WTC11 (cell line): ENCODE measurements at regions not wholly inside any gene's neighbourhood (a gene's known extent, or its start where the extent isn't known, plus 50 kb on each side); places are given as distances from the start of the nearest gene placed in this dataset.
A peak's percentile ranks its signal among the peaks of the same experiment; 100 is the strongest.

ENCODE experiments used
- ATAC-seq: fragments of 200-7000 bp; cut with Tn5 transposase; 2 replicates; pipeline ENCODE4 v1.10.0; 2021; ENCODE audit warnings: mild to moderate bottlenecking, moderate library complexity
- CTCF ChIA-PET: fragments of 300-600 bp; sonication (Branson Sonifier 250); formaldehyde crosslinking; loops from one replicate; lab custom pipeline; 2021; ENCODE audit warnings: antibody characterized with exemption; lab: Charles Lee
- POLR2A ChIA-PET: fragments of 350-600 bp; sonication (Branson Sonifier 250); formaldehyde crosslinking; loops from one replicate; lab custom pipeline; 2021; ENCODE audit warnings: antibody characterized with exemption; lab: Charles Lee
- DNase-seq: peaks from one replicate; pipeline ENCODE4 v3.0.0; 2021; ENCODE audit warnings: low spot score
- H3K27ac Mint-ChIP-seq: 2 replicates; pipeline ENCODE4 v1.8.0; 2021; ENCODE audit warnings: mixed read lengths
- H3K27me3 Mint-ChIP-seq: 2 replicates; pipeline ENCODE4 v1.8.0; 2021; ENCODE audit warnings: low read depth, mild to moderate bottlenecking, moderate library complexity, mixed read lengths
- H3K36me3 Mint-ChIP-seq: 2 replicates; pipeline ENCODE4 v1.8.0; 2021; ENCODE audit warnings: mixed read lengths
- H3K4me1 Mint-ChIP-seq: 2 replicates; pipeline ENCODE4 v1.8.0; 2022; ENCODE audit warnings: mixed read lengths
- H3K4me3 Mint-ChIP-seq: 2 replicates; pipeline ENCODE4 v1.8.0; 2021; ENCODE audit warnings: mild to moderate bottlenecking, moderate library complexity, mixed read lengths
- H3K9me3 Mint-ChIP-seq: 2 replicates; pipeline ENCODE4 v1.8.0; 2021; ENCODE audit warnings: mixed read lengths
- ATF1 ChIP-seq: sonication (generic); formaldehyde crosslinking; IDR thresholded peaks from 2 replicates; pipeline ENCODE4 v1.8.1; 2023; ENCODE audit warnings: mild to moderate bottlenecking, moderate library complexity, missing genetic modification reagents
- E2F1 ChIP-seq: sonication (generic); formaldehyde crosslinking; IDR thresholded peaks from 2 replicates; pipeline ENCODE4 v1.8.0; 2022; ENCODE audit warnings: mild to moderate bottlenecking, missing genetic modification reagents
- E2F5 ChIP-seq: sonication (generic); formaldehyde crosslinking; IDR thresholded peaks from 2 replicates; pipeline ENCODE4 v1.8.1; 2022; ENCODE audit warnings: mild to moderate bottlenecking, moderate library complexity, missing genetic modification reagents
- ERG ChIP-seq: fragments of 250-450 bp; sonication (Bioruptor Pico); IDR thresholded peaks from 2 replicates; pipeline ENCODE4 v1.8.0; 2021; ENCODE audit warnings: mild to moderate bottlenecking
- GABPB1 ChIP-seq: sonication (generic); formaldehyde crosslinking; IDR thresholded peaks from 2 replicates; pipeline ENCODE4 v1.8.1; 2023; ENCODE audit warnings: mild to moderate bottlenecking, missing genetic modification reagents
- GRHL2 ChIP-seq: fragments of 250-450 bp; sonication (Bioruptor Pico); IDR thresholded peaks from 2 replicates; pipeline ENCODE4 v1.8.0; 2022; ENCODE audit warnings: mild to moderate bottlenecking, moderate library complexity; ENCODE audit not compliant: insufficient replicate concordance, severe bottlenecking
- GTF2I ChIP-seq: fragments of 250-450 bp; sonication (Bioruptor Pico); conservative IDR thresholded peaks from 2 replicates; pipeline ENCODE4 v1.4.0; 2021; ENCODE audit warnings: mild to moderate bottlenecking
- KAT7 ChIP-seq: sonication (generic); formaldehyde crosslinking; IDR thresholded peaks from 2 replicates; pipeline ENCODE4 v1.8.1; 2023; ENCODE audit warnings: missing genetic modification reagents, mild to moderate bottlenecking, borderline replicate concordance
- MAX ChIP-seq: sonication (generic); formaldehyde crosslinking; IDR thresholded peaks from 2 replicates; pipeline ENCODE4 v1.8.0; 2022; ENCODE audit warnings: mild to moderate bottlenecking, missing genetic modification reagents
- NFE2L1 ChIP-seq: sonication (generic); formaldehyde crosslinking; IDR thresholded peaks from 2 replicates; pipeline ENCODE4 v1.8.1; 2023; ENCODE audit warnings: missing genetic modification reagents
- NFYB ChIP-seq: sonication (generic); formaldehyde crosslinking; conservative IDR thresholded peaks from 2 replicates; pipeline ENCODE4 v1.8.0; 2022; ENCODE audit warnings: low read depth, missing genetic modification reagents
- NR3C1 ChIP-seq: sonication (generic); formaldehyde crosslinking; conservative IDR thresholded peaks from 2 replicates; pipeline ENCODE4 v1.8.1; 2023; ENCODE audit warnings: low read depth, mild to moderate bottlenecking, missing genetic modification reagents
- ZNF121 ChIP-seq: sonication (generic); formaldehyde crosslinking; IDR thresholded peaks from 2 replicates; pipeline ENCODE4 v1.8.0; 2023; ENCODE audit warnings: missing genetic modification reagents
- ZNF219 ChIP-seq: sonication (generic); formaldehyde crosslinking; IDR thresholded peaks from 2 replicates; pipeline ENCODE4 v1.8.0; 2023; ENCODE audit warnings: missing genetic modification reagents, mild to moderate bottlenecking, borderline replicate concordance
- ZNF232 ChIP-seq: sonication (generic); formaldehyde crosslinking; IDR thresholded peaks from 2 replicates; pipeline ENCODE4 v1.8.0; 2022; ENCODE audit warnings: mild to moderate bottlenecking, missing genetic modification reagents
- ZNF396 ChIP-seq: fragments of 250-450 bp; sonication (Bioruptor Pico); IDR thresholded peaks from 2 replicates; pipeline ENCODE4 v1.8.0; 2021; ENCODE audit warnings: mild to moderate bottlenecking, moderate library complexity, borderline replicate concordance
- ZNF423 ChIP-seq: fragments of 250-450 bp; sonication (Bioruptor Pico); IDR thresholded peaks from 2 replicates; pipeline ENCODE4 v2.1.2; 2022; ENCODE audit warnings: mild to moderate bottlenecking, moderate library complexity
- ZNF532 ChIP-seq: fragments of 250-450 bp; sonication (Bioruptor Pico); IDR thresholded peaks from 2 replicates; pipeline ENCODE4 v1.9.0; 2021; ENCODE audit warnings: mild to moderate bottlenecking, borderline replicate concordance
- ZSCAN18 ChIP-seq: fragments of 250-450 bp; sonication (Bioruptor Pico); IDR thresholded peaks from 2 replicates; pipeline ENCODE4 v2.1.2; 2022; ENCODE audit warnings: mild to moderate bottlenecking, moderate library complexity

- Mint-ChIP-seq H3K4me1 (no peaks in the 10 kb centered on the region), H3K36me3 (no peaks in the 10 kb centered on the region), H3K4me3 (no peak overlapping the region), H3K9me3 (no peaks in the 10 kb centered on the region)
- CTCF ChIA-PET: interaction anchor here (0.5 kb wide), 1 partner anchor 777 kb away, joined by 4 read pairs; no protein-coding TSS in a partner anchor
- no peak for ATAC-seq
- peak; percentile 84 for TF ChIP-seq GABPB1 (CRISPR knock-in tag)
- TF ChIP-seq ZNF232 (CRISPR knock-in tag): no peak
- no peak for TF ChIP-seq KAT7 (CRISPR knock-in tag)
- TF ChIP-seq, all 79 proteins: peak for 1
- no peak overlapping the region for H3K27ac Mint-ChIP-seq
- DNase-seq: no peak
- H3K27me3 Mint-ChIP-seq: peaks cover 4% of the 10 kb centered on the region
- POLR2A ChIA-PET: interaction anchor here (0.5 kb wide), 1 partner anchor 1883 kb away, joined by 3 read pairs; no protein-coding TSS in a partner anchor
Measured at GRCh38 chr3:31377045-31377642, 155.6 kb upstream of the STT3B start.

- Mint-ChIP-seq H3K4me1 (no peaks in the 10 kb centered on the region), H3K9me3 (no peaks in the 10 kb centered on the region), H3K36me3 (no peaks in the 10 kb centered on the region), H3K4me3 (no peak overlapping the region), H3K27ac (no peak overlapping the region), H3K27me3 (no peaks in the 10 kb centered on the region; the same call in 1 of the 2 replicates)
- CTCF ChIA-PET: no interaction called here
- DNase-seq (no peak), ATAC-seq (no peak)
- no peak for TF ChIP-seq MAX
- no peak for TF ChIP-seq ZNF121
- no peak for TF ChIP-seq GRHL2 (CRISPR knock-in tag)
- no peak for TF ChIP-seq NR3C1 (CRISPR knock-in tag)
- no peak for TF ChIP-seq NFYB (CRISPR knock-in tag)
- TF ChIP-seq ZNF423: no peak
- TF ChIP-seq ZNF532: no peak
- no peak for TF ChIP-seq GTF2I (CRISPR knock-in tag)
- no peak for TF ChIP-seq E2F5
- POLR2A ChIA-PET: no interaction called here
Measured at GRCh38 chr3:31378231-31378630, 154.5 kb upstream of the STT3B start.

GRCh38 chr3:31379598-31379997 lies 153.1 kb upstream of the STT3B start:
- CTCF ChIA-PET: no interaction called here
- H3K4me1 Mint-ChIP-seq: no peaks in the 10 kb centered on the region

More at GRCh38 chr3:31379598-31379997, 153.1 kb upstream of the STT3B start:
- Mint-ChIP-seq H3K27ac (no peak overlapping the region), H3K9me3 (0 out of 2 replicates have a peak, but pooled peaks cover 5% of the 10 kb centered on the region), H3K27me3 (0 out of 2 replicates have a peak, but pooled peaks cover 2% of the 10 kb centered on the region), H3K36me3 (no peaks in the 10 kb centered on the region), H3K4me3 (no peak overlapping the region)
- no peak for DNase-seq
- POLR2A ChIA-PET: no interaction called here
- TF ChIP-seq NFE2L1: no peak
- no peak for TF ChIP-seq ZSCAN18 (CRISPR knock-in tag)
- TF ChIP-seq ZNF396: no peak
- TF ChIP-seq ERG (CRISPR knock-in tag): no peak
- no peak for TF ChIP-seq ZNF219 (CRISPR knock-in tag)
- TF ChIP-seq ATF1 (CRISPR knock-in tag): no peak
- no peak for TF ChIP-seq E2F1 (CRISPR knock-in tag)
- TF ChIP-seq, all 79 proteins: peak for 0
- ATAC-seq: no peak
